ENCODE measurements at regions not wholly inside any gene's neighbourhood (a gene's known extent, or its start where the extent isn't known, plus 50 kb on each side); places are given as distances from the start of the nearest gene placed in this dataset.

DNA sequence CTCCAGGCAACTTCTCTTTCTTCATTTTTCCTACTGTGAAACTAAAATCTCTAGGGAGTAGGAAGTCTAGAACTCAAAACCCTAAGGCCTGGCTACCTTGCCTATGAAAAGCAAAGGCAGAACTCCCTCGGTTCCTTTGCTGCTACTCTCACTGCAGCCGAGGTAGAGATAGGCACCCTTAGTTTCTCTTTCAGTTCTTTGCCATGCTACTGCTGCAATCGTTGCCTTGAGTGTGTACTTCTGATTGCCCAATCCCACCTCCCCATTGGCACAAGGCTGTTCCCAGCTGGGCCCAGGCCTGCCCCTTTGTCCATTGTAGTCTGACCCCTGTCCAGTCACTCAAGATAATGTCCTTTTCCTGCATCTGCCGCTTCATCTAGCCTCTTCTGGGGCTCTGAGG, 92.3 kb upstream of the MRPS22 start:
- TF ChIP-seq, protein P1, sequence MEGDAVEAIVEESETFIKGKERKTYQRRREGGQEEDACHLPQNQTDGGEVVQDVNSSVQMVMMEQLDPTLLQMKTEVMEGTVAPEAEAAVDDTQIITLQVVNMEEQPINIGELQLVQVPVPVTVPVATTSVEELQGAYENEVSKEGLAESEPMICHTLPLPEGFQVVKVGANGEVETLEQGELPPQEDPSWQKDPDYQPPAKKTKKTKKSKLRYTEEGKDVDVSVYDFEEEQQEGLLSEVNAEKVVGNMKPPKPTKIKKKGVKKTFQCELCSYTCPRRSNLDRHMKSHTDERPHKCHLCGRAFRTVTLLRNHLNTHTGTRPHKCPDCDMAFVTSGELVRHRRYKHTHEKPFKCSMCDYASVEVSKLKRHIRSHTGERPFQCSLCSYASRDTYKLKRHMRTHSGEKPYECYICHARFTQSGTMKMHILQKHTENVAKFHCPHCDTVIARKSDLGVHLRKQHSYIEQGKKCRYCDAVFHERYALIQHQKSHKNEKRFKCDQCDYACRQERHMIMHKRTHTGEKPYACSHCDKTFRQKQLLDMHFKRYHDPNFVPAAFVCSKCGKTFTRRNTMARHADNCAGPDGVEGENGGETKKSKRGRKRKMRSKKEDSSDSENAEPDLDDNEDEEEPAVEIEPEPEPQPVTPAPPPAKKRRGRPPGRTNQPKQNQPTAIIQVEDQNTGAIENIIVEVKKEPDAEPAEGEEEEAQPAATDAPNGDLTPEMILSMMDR (IDR thresholded peaks at IDR 0.05; ENCODE audit: borderline replicate concordance, extremely low read depth, low read length, poor library complexity, severe bottlenecking), result no peak
- no peak for TF ChIP-seq EZH2 (IDR thresholded peaks at IDR 0.05; ENCODE audit: borderline replicate concordance, low read depth, low read length, severe bottlenecking)

Data from DND-41 (cell line).